ENCODE measurements at regions not wholly inside any gene's neighbourhood (a gene's known extent, or its start where the extent isn't known, plus 50 kb on each side); places are given as distances from the start of the nearest gene placed in this dataset.

GRCh38 chr3:84600703-84601225, 358.0 kb upstream of the CADM2 start:
- no peak for ATAC-seq
- TF ChIP-seq, protein P1, sequence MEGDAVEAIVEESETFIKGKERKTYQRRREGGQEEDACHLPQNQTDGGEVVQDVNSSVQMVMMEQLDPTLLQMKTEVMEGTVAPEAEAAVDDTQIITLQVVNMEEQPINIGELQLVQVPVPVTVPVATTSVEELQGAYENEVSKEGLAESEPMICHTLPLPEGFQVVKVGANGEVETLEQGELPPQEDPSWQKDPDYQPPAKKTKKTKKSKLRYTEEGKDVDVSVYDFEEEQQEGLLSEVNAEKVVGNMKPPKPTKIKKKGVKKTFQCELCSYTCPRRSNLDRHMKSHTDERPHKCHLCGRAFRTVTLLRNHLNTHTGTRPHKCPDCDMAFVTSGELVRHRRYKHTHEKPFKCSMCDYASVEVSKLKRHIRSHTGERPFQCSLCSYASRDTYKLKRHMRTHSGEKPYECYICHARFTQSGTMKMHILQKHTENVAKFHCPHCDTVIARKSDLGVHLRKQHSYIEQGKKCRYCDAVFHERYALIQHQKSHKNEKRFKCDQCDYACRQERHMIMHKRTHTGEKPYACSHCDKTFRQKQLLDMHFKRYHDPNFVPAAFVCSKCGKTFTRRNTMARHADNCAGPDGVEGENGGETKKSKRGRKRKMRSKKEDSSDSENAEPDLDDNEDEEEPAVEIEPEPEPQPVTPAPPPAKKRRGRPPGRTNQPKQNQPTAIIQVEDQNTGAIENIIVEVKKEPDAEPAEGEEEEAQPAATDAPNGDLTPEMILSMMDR (IDR thresholded peaks at IDR 0.05), result no peak
- H3K27me3 ChIP-seq, result no peaks in the 10 kb centered on the region
- no peak overlapping the region for H3K27ac ChIP-seq
- WGBS, 2 donors, result 63 to 77% methylated on average over 7 of the region's 7 CpGs
- intact Hi-C loops (cut with DNase I), result no loop called here
- no peaks in the 10 kb centered on the region for H3K36me3 ChIP-seq
- H3K9me3 ChIP-seq, result peaks cover 0 to 5% (median 0%) of the 10 kb centered on the region in 11 donors
- no peak for DNase-seq
- no peak overlapping the region for H3K4me3 ChIP-seq
- no peaks in the 10 kb centered on the region for H3K4me1 ChIP-seq

GRCh38 chr3:84601303-84601702, 357.5 kb upstream of the CADM2 start:
- WGBS, 2 donors, result 64 to 67% methylated on average over 2 of the region's 2 CpGs
- Histone ChIP-seq H3K4me3 (no peak overlapping the region), H3K9me3 (peaks cover 0 to 5% (median 0%) of the 10 kb centered on the region in 11 donors), H3K27me3 (no peaks in the 10 kb centered on the region), H3K36me3 (no peaks in the 10 kb centered on the region), H3K27ac (no peak overlapping the region), H3K4me1 (no peaks in the 10 kb centered on the region)
- no peak for DNase-seq
- TF ChIP-seq, protein P1 (IDR thresholded peaks at IDR 0.05), result no peak
- intact Hi-C loops (cut with DNase I), result no loop called here
- ATAC-seq, result no peak

- no peak overlapping the region for H3K27ac ChIP-seq
- ATAC-seq (no peak), DNase-seq (no peak)
- no peaks in the 10 kb centered on the region for H3K36me3 ChIP-seq
- H3K9me3 ChIP-seq, result peaks cover 0 to 27% (median 0%) of the 10 kb centered on the region in 11 donors
- no peaks in the 10 kb centered on the region for H3K4me1 ChIP-seq
- WGBS, 2 donors, result 71 to 73% methylated on average over 1 of the region's 1 CpG
- TF ChIP-seq, protein P1 (IDR thresholded peaks at IDR 0.05), result no peak
- H3K27me3 ChIP-seq, result no peaks in the 10 kb centered on the region
- intact Hi-C loops (cut with DNase I), result no loop called here
- no peak overlapping the region for H3K4me3 ChIP-seq
Measured at GRCh38 chr3:84621823-84622222, 337.0 kb upstream of the CADM2 start.

- DNase-seq, result no peak
- 68 to 76% methylated on average over 1 of the region's 1 CpG for WGBS, 2 donors
- intact Hi-C loops (cut with DNase I), result no loop called here
- H3K36me3 ChIP-seq, result no peaks in the 10 kb centered on the region
- H3K4me3 ChIP-seq, result no peak overlapping the region
- no peak overlapping the region for H3K27ac ChIP-seq
- H3K4me1 ChIP-seq, result no peaks in the 10 kb centered on the region
- TF ChIP-seq, protein P1 (IDR thresholded peaks at IDR 0.05), result no peak
- ATAC-seq, result no peak
- H3K27me3 ChIP-seq, result no peaks in the 10 kb centered on the region
- peaks cover 0 to 8% (median 0%) of the 10 kb centered on the region in 11 donors for H3K9me3 ChIP-seq
Measured at GRCh38 chr3:84634668-84635067, 324.1 kb upstream of the CADM2 start.
